HEK293 (cell line): ENCODE measurements at regions not wholly inside any gene's neighbourhood (a gene's known extent, or its start where the extent isn't known, plus 50 kb on each side); places are given as distances from the start of the nearest gene placed in this dataset.

ENCODE experiments used
- BCL11A ChIP-seq: fragments of 450-650 bp; formaldehyde crosslinking; IDR thresholded peaks from 2 replicates; pipeline ENCODE4 v1.5.1; 2016; ENCODE audit warnings: low read depth, missing biosample characterization, missing genetic modification characterization
- MEIS1 ChIP-seq: sonication (generic); formaldehyde crosslinking; IDR thresholded peaks from 2 replicates; pipeline ENCODE4 v1.8.1; 2022; ENCODE audit warnings: missing genetic modification reagents, mild to moderate bottlenecking, borderline replicate concordance
- OSR2 ChIP-seq: fragments of 450-650 bp; formaldehyde crosslinking; IDR thresholded peaks from 2 replicates; pipeline ENCODE4 v1.5.1; 2016; ENCODE audit warnings: missing biosample characterization, missing genetic modification characterization
- REPIN1 ChIP-seq: fragments of 450-650 bp; formaldehyde crosslinking; IDR thresholded peaks from 2 replicates; pipeline ENCODE4 v1.5.1; 2017; ENCODE audit warnings: missing biosample characterization, missing genetic modification characterization, low read depth
- REST ChIP-seq: fragments of 450-650 bp; formaldehyde crosslinking; IDR thresholded peaks from 2 replicates; pipeline ENCODE4 v1.5.1; 2016; ENCODE audit warnings: missing biosample characterization, missing genetic modification characterization
- SCRT2 ChIP-seq: fragments of 450-650 bp; formaldehyde crosslinking; IDR thresholded peaks from 2 replicates; pipeline ENCODE4 v1.5.1; 2016; ENCODE audit warnings: missing biosample characterization, missing genetic modification characterization
- YY2 ChIP-seq: fragments of 450-650 bp; formaldehyde crosslinking; IDR thresholded peaks from 2 replicates; pipeline ENCODE4 v1.5.1; 2016; ENCODE audit warnings: missing biosample characterization, missing genetic modification characterization
- ZNF10 ChIP-seq: fragments of 450-650 bp; formaldehyde crosslinking; IDR thresholded peaks from 2 replicates; pipeline ENCODE4 v1.5.1; 2017; ENCODE audit warnings: missing biosample characterization, missing genetic modification characterization
- ZNF112 ChIP-seq: fragments of 450-650 bp; formaldehyde crosslinking; IDR thresholded peaks from 2 replicates; pipeline ENCODE4 v1.5.0; 2017; ENCODE audit warnings: missing biosample characterization, missing genetic modification characterization
- ZNF133 ChIP-seq: fragments of 450-650 bp; formaldehyde crosslinking; IDR thresholded peaks from 2 replicates; pipeline ENCODE4 v1.5.1; 2016; ENCODE audit warnings: missing biosample characterization, missing genetic modification characterization
- ZNF169 ChIP-seq: fragments of 450-650 bp; formaldehyde crosslinking; IDR thresholded peaks from 2 replicates; pipeline ENCODE4 v1.5.1; 2016; ENCODE audit warnings: missing biosample characterization, missing genetic modification characterization
- ZNF19 ChIP-seq: fragments of 450-650 bp; formaldehyde crosslinking; IDR thresholded peaks from 2 replicates; pipeline ENCODE4; 2016; ENCODE audit warnings: missing biosample characterization, missing genetic modification characterization, low read depth
- ZNF2 ChIP-seq: fragments of 450-650 bp; formaldehyde crosslinking; IDR thresholded peaks from 2 replicates; pipeline ENCODE4 v1.5.1; 2016; ENCODE audit warnings: missing biosample characterization, missing genetic modification characterization
- ZNF23 ChIP-seq: fragments of 450-650 bp; formaldehyde crosslinking; IDR thresholded peaks from 2 replicates; pipeline ENCODE4 v1.5.1; 2016; ENCODE audit warnings: missing biosample characterization, missing genetic modification characterization, borderline replicate concordance
- ZNF311 ChIP-seq: fragments of 450-650 bp; formaldehyde crosslinking; IDR thresholded peaks from 2 replicates; pipeline ENCODE4 v1.5.1; 2017; ENCODE audit warnings: missing biosample characterization, missing genetic modification characterization, borderline replicate concordance
- ZNF341 ChIP-seq: fragments of 450-650 bp; formaldehyde crosslinking; IDR thresholded peaks from 2 replicates; pipeline ENCODE4; 2016; ENCODE audit warnings: low read depth, missing biosample characterization, missing genetic modification characterization
- ZNF350 ChIP-seq: fragments of 450-650 bp; formaldehyde crosslinking; IDR thresholded peaks from 2 replicates; pipeline ENCODE4 v1.5.0; 2017; ENCODE audit warnings: missing biosample characterization, mild to moderate bottlenecking, missing genetic modification characterization
- ZNF391 ChIP-seq: fragments of 450-650 bp; formaldehyde crosslinking; IDR thresholded peaks from 2 replicates; pipeline ENCODE4 v1.5.1; 2016; ENCODE audit warnings: low read depth, missing biosample characterization, missing genetic modification characterization, borderline replicate concordance
- ZNF404 ChIP-seq: fragments of 450-650 bp; formaldehyde crosslinking; IDR thresholded peaks from 2 replicates; pipeline ENCODE4 v1.5.1; 2017; ENCODE audit warnings: missing biosample characterization, missing genetic modification characterization
- ZNF416 ChIP-seq: fragments of 450-650 bp; formaldehyde crosslinking; IDR thresholded peaks from 2 replicates; pipeline ENCODE4 v1.5.1; 2016; ENCODE audit warnings: missing biosample characterization, missing genetic modification characterization
- ZNF473 ChIP-seq: fragments of 450-650 bp; formaldehyde crosslinking; IDR thresholded peaks from 2 replicates; pipeline ENCODE4 v1.5.1; 2017; ENCODE audit warnings: missing biosample characterization, missing genetic modification characterization
- ZNF48 ChIP-seq: fragments of 450-650 bp; formaldehyde crosslinking; IDR thresholded peaks from 2 replicates; pipeline ENCODE4 v1.5.1; 2016; ENCODE audit warnings: missing biosample characterization, missing genetic modification characterization
- ZNF529 ChIP-seq: fragments of 450-650 bp; formaldehyde crosslinking; IDR thresholded peaks from 2 replicates; pipeline ENCODE4 v1.5.1; 2017; ENCODE audit warnings: missing genetic modification characterization, missing biosample characterization; ENCODE audit not compliant: insufficient replicate concordance
- ZNF530 ChIP-seq: fragments of 450-650 bp; formaldehyde crosslinking; IDR thresholded peaks from 2 replicates; pipeline ENCODE4 v1.5.1; 2016; ENCODE audit warnings: low read depth, missing biosample characterization, missing genetic modification characterization
- ZNF555 ChIP-seq: fragments of 450-650 bp; formaldehyde crosslinking; conservative IDR thresholded peaks from 2 replicates; pipeline ENCODE4 v1.5.1; 2017; ENCODE audit warnings: missing biosample characterization, mild to moderate bottlenecking, missing genetic modification characterization, inconsistent platforms
- ZNF561 ChIP-seq: fragments of 450-650 bp; IDR thresholded peaks from 2 replicates; pipeline ENCODE4 v1.5.1; 2018; ENCODE audit warnings: missing biosample characterization, missing genetic modification characterization, borderline replicate concordance
- ZNF600 ChIP-seq: fragments of 450-650 bp; formaldehyde crosslinking; IDR thresholded peaks from 2 replicates; pipeline ENCODE4 v1.5.1; 2016; ENCODE audit warnings: missing biosample characterization, missing genetic modification characterization
- ZNF658 ChIP-seq: fragments of 450-650 bp; formaldehyde crosslinking; IDR thresholded peaks from 2 replicates; pipeline ENCODE4; 2016; ENCODE audit warnings: missing biosample characterization, missing genetic modification characterization
- ZNF830 ChIP-seq: fragments of 450-650 bp; IDR thresholded peaks from 2 replicates; pipeline ENCODE4 v1.5.0; 2018; ENCODE audit warnings: missing biosample characterization, missing genetic modification characterization, low read depth, mild to moderate bottlenecking, moderate library complexity
- TF ChIP-seq, protein P1 (sequence below): fragments of 450-650 bp; formaldehyde crosslinking; IDR thresholded peaks from 2 replicates; pipeline ENCODE4 v1.5.1; 2017; ENCODE audit warnings: missing biosample characterization, missing genetic modification characterization
- TF ChIP-seq, protein P2 (sequence below): fragments of 450-650 bp; formaldehyde crosslinking; IDR thresholded peaks from 2 replicates; pipeline ENCODE4 v1.5.1; 2016; ENCODE audit warnings: missing biosample characterization, missing genetic modification characterization, low read depth

- TF ChIP-seq ZNF555 (tag by site-specific recombination) (no peak), ZNF600 (tag by site-specific recombination) (peak; percentile 100), ZNF391 (tag by site-specific recombination) (peak; percentile 87; the same call in 1 of the 2 replicates), SCRT2 (tag by site-specific recombination) (peak; percentile 99), ZNF2 (tag by site-specific recombination) (peak; percentile 92), ZNF830 (tag by site-specific recombination) (no peak), ZNF658 (tag by site-specific recombination) (no peak), ZNF473 (tag by site-specific recombination) (no peak), REPIN1 (tag by site-specific recombination) (no peak), ZNF169 (tag by site-specific recombination) (no peak), ZNF530 (tag by site-specific recombination) (peak; percentile 62; the same call in 1 of the 2 replicates), ZNF350 (no peak), YY2 (tag by site-specific recombination) (no peak), ZNF19 (tag by site-specific recombination) (no peak), OSR2 (peak; percentile 85), ZNF341 (tag by site-specific recombination) (no peak), ZNF23 (tag by site-specific recombination) (no peak), ZNF133 (tag by site-specific recombination) (no peak), ZNF112 (tag by site-specific recombination) (no peak), ZNF529 (no peak), ZNF10 (peak; percentile 82), MEIS1 (CRISPR knock-in tag) (peak; percentile 88), ZNF404 (tag by site-specific recombination) (no peak), ZNF561 (peak; percentile 76; the same call in 1 of the 2 replicates), REST (tag by site-specific recombination) (no peak), ZNF416 (no peak), ZNF48 (tag by site-specific recombination) (no peak), ZNF311 (tag by site-specific recombination) (no peak), BCL11A (peak; percentile 93)
- TF ChIP-seq, protein P1, sequence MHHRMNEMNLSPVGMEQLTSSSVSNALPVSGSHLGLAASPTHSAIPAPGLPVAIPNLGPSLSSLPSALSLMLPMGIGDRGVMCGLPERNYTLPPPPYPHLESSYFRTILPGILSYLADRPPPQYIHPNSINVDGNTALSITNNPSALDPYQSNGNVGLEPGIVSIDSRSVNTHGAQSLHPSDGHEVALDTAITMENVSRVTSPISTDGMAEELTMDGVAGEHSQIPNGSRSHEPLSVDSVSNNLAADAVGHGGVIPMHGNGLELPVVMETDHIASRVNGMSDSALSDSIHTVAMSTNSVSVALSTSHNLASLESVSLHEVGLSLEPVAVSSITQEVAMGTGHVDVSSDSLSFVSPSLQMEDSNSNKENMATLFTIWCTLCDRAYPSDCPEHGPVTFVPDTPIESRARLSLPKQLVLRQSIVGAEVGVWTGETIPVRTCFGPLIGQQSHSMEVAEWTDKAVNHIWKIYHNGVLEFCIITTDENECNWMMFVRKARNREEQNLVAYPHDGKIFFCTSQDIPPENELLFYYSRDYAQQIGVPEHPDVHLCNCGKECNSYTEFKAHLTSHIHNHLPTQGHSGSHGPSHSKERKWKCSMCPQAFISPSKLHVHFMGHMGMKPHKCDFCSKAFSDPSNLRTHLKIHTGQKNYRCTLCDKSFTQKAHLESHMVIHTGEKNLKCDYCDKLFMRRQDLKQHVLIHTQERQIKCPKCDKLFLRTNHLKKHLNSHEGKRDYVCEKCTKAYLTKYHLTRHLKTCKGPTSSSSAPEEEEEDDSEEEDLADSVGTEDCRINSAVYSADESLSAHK, result no peak
- TF ChIP-seq, protein P2, sequence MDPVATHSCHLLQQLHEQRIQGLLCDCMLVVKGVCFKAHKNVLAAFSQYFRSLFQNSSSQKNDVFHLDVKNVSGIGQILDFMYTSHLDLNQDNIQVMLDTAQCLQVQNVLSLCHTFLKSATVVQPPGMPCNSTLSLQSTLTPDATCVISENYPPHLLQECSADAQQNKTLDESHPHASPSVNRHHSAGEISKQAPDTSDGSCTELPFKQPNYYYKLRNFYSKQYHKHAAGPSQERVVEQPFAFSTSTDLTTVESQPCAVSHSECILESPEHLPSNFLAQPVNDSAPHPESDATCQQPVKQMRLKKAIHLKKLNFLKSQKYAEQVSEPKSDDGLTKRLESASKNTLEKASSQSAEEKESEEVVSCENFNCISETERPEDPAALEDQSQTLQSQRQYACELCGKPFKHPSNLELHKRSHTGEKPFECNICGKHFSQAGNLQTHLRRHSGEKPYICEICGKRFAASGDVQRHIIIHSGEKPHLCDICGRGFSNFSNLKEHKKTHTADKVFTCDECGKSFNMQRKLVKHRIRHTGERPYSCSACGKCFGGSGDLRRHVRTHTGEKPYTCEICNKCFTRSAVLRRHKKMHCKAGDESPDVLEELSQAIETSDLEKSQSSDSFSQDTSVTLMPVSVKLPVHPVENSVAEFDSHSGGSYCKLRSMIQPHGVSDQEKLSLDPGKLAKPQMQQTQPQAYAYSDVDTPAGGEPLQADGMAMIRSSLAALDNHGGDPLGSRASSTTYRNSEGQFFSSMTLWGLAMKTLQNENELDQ (tag by site-specific recombination), result no peak
Measured at GRCh38 chr1:228860911-228861831, 125.9 kb downstream of the RHOU start (continued).
